ENCODE measurements at regions not wholly inside any gene's neighbourhood (a gene's known extent, or its start where the extent isn't known, plus 50 kb on each side); places are given as distances from the start of the nearest gene placed in this dataset.

GRCh38 chr5:6806668-6807067 is 93.4 kb downstream of the TENT4A start:
- no peak for DNase-seq

DNA sequence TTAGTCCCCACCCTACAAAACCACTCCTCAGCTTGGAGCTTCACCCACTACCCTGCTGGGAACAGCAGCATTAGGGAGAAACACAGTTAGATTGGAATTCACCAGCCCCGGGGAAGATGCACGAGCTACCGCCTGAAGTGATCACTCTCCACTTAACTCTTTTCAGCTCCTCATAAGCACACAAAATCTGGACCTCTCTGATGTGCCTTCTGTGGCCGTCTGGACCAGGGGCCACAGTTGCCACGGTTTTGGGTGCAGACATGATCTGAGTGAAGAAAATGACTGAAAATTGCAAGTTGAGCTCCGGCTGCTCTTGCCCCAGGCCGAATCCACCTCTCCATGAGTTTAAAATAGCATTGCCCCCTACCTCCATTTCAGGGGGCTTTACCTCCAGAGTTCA is 95.2 kb downstream of the TENT4A start:
- no peak for DNase-seq

DNA sequence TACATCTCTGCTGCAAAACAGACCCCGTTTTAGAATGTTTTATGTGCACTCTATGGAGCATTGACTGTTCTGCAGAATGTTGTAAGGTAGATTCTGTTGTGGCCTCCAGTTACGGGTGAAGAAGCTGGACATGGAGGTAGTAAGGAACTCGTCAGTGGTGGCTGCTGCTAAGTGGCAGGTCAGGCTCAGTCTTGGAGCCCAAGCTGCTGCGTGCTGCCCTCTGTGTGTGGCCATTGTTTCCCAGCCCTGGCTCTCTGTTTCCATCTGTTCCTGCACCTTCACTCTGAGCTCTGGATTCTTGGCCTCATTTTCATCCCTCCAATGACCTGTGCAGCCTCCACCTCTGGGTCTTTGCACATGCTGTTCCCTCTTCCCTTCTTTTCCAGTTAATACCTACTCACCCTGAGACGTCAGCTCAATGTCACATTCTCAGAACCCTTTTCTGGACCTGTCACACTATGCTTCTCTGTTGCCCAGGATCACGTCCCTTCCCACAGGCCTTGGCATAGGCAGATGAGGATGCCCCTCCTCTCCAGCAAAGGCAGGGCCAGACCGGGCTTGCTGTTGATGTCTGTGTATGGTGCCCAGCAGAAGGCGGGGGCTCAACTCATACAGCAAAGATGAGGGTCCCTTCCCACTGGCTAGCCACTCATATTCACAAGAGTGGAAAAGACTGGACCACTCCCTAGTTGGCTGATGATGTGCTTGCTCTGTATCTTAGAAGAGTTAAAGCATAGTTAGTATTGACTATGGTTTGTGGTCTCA is 97.6 kb downstream of the TENT4A start:
- DNase-seq: no peak

- no peak for DNase-seq
These were observed 98.9 kb downstream of the TENT4A start for GRCh38 chr5:6812091-6812490.

- DNase-seq: peak; percentile 12 to 61 (median 32)
These were observed 99.8 kb downstream of the TENT4A start for GRCh38 chr5:6812800-6813731.

- DNase-seq: no peak
These were observed 101.6 kb downstream of the TENT4A start for GRCh38 chr5:6814816-6815215.

- peak in 1 of 3 donors; percentile 18 for DNase-seq
These were observed 105.6 kb downstream of the TENT4A start for GRCh38 chr5:6818594-6819511.

DNA sequence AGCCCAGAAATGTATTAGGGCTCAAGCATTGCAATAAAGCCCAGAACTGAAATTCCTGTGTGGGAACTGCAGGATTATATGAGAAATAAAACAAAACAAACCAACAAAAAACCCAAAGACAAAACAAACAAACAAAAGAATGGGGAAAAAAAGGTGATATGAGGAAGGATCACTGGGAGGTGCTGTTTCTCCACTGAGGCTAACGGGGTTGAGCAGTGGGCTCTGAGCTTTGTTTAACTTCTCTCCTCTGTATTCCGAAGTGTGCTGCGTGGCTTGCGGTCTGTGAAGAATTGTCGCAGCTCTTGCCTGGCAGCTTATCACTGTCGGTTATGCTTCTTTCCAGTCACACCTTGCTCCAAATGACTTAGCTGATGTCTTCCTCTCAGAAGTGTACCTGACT is 106.3 kb downstream of the TENT4A start:
- no peak for DNase-seq

GRCh38 chr5:6820851-6821479 is 107.7 kb downstream of the TENT4A start:
- DNase-seq: no peak

DNA sequence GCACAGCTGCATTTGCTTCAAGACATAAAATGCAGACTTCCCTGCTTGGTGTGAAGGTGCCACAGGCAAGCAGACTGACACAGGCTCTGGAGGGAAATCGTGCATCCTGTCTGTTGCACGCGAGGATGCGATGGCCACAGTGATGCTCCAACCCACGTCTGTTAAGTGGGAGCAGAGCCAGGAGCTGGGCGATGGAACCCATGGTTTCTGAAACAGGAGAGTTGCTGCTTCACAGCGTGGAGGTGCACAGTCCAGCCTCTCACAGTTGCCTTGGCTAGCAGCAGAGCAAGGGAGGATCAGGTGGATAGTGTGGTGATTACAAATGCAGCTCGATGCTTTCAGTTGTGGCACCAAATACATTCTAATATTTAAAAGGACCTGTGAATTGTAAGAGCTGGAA is 108.8 kb downstream of the TENT4A start:
- no peak for DNase-seq

- no peak for DNase-seq
These were observed 109.5 kb downstream of the TENT4A start for GRCh38 chr5:6822556-6823343.

DNA sequence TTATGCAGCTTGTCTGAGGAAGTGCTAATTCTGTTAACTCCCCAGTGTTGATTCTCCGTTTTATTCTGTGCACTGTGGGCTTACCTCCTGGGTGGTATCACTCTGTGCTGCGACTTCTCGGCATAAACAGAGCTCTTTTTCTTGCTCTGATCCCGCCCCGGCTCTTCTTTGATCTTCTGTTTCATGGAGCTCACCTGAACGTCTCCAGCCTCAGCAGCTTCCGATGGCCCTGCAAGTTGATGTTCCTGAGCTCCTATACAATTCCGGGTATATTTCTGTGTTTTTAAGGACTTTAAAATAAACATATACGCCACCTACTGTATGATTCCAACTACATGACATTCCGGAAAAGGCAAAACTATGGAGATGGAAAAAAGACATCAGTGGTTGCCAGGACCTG is 110.8 kb downstream of the TENT4A start:
- no peak for DNase-seq

- DNase-seq: no peak
These were observed 112.5 kb downstream of the TENT4A start for GRCh38 chr5:6825678-6826244.

GRCh38 chr5:6826756-6827155 is 113.5 kb downstream of the TENT4A start:
- DNase-seq: no peak

GRCh38 chr5:6827526-6828219 is 114.4 kb downstream of the TENT4A start:
- no peak for DNase-seq

GRCh38 chr5:6829150-6829784 is 116.0 kb downstream of the TENT4A start:
- DNase-seq: no peak

DNA sequence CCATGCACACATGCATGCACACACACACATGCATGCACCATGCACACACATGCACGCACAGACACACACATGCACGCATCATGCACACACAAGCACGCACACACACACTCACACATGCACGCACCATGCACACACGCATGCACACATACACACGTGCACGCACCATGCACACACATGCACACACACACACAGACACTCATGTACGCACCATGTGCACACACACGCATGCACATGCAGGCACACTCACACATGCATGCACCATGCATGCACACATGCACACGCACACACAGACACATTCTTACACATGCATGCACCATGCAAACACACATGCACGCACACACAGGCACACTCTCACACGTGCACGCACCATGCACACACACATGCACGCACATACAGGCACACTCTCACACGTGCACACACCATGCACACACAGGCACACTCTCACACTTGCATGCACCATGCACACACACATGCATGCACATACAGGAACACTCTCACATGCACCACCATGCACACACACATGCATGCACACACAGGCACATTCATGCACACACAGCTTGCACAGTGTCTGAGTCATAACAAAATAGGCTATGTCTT is 117.5 kb downstream of the TENT4A start:
- no peak for DNase-seq
